Right renal pelvis (tissue), 4 donors: ENCODE measurements at regions not wholly inside any gene's neighbourhood (a gene's known extent, or its start where the extent isn't known, plus 50 kb on each side); places are given as distances from the start of the nearest gene placed in this dataset.
"Not testable (repeated sequence)": the region's sequence is repeated elsewhere in the genome, so short reads cannot be mapped to it uniquely, and the experiment has no call there.

ENCODE experiments used
- DNase-seq, 4 donors: peaks; one replicate each; pipeline ENCODE4 v3.0.0-alpha.2; 2013; ENCODE audit warnings: low read depth in 4 of 4, low spot score in 3 of 4, missing footprints in 1 of 4

- no peak for DNase-seq
Measured at GRCh38 chr1:4452701-4453100, 201.7 kb upstream of the AJAP1 start.

DNA sequence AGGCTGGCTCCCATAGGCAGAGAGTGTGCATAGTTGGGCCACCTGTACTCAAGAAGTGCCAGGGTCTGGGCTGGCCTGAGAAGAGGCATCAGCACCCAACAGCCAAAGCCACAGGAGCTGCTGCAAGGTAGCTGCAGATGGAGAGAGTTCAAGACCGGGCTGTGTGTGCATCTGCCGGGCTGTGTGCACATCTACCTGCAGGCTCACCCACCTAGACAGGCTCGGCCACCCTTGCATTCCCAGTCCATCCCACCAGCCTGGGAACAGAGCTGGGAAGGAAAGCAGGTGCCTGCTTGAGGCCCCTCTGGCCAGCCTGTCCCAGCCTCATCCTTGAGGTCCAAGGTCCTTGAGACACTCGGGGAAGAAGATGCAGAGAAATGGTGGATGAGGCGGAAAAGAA lies 194.4 kb upstream of the AJAP1 start:
- DNase-seq, result no peak

- no peak for DNase-seq
Measured at GRCh38 chr1:4460651-4461050, 193.8 kb upstream of the AJAP1 start.

DNA sequence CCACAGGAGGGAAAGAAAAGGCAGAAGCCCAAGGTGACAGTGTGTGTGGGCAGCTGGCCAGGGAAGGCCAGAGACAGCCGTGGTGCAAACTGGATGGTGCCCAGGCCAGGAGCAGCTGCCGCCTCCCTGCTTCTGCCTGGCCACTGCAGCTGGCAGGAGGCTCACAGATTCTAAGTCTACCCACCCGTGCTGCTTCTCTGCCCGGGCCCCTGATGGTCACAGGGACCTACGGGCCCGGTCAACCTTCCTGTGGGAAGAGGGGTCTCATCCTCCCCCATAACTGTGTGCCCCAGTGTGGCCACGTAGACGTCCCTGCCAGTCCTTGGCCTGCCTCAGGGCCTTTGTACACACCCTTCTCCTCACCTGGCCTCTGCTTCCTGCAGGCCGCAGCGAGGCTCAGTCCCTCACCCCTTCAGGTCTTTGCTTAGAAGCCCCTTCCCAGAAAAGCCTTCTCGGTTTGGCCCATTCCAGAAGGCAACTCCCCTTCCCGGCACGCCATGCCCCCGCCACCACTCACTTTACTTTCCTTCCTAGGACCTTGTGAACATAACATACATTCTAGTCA lies 192.6 kb upstream of the AJAP1 start:
- no peak for DNase-seq

GRCh38 chr1:4462831-4463484 lies 191.5 kb upstream of the AJAP1 start:
- DNase-seq, result no peak

GRCh38 chr1:4463631-4464030 lies 190.8 kb upstream of the AJAP1 start:
- no peak for DNase-seq

DNA sequence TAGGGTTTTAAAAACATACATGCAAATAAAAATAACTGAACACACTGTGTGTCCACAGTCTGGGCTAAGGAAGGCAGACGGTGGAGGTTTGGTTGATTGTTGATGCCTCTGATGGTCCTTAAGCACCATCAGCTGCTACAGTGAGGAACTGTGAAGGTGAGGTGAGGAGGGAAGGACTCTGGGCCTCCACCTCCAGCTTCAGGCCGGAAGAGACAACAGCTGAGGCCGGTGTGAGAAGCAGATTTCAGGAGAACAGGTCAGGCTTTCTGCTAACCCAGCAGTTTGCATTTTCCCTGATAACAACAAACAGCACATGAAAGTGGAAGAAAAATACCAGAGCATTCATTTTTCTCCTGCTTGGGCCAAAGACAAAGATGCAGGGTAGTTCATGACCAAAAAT lies 189.9 kb upstream of the AJAP1 start:
- DNase-seq, result no peak

DNA sequence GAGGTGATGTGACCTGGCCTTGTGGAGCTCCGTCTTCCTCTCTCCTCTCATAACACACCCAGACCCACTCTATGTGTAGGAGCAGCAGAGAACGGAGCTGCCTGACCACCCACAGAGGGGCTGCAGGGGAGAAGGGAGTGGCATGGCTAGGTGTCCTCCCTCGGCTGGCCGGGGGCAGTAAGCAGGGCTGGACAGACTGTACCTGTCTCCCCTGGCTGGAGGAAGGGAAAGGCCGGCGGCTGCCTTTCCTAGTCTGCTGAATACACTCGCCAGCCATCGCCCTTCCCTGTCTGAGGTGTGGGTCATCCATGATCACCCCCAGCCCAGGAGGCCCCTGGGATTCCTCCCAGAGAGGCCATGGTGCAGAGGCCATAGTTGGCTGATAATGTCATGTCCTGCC lies 187.2 kb upstream of the AJAP1 start:
- DNase-seq, result no peak

DNA sequence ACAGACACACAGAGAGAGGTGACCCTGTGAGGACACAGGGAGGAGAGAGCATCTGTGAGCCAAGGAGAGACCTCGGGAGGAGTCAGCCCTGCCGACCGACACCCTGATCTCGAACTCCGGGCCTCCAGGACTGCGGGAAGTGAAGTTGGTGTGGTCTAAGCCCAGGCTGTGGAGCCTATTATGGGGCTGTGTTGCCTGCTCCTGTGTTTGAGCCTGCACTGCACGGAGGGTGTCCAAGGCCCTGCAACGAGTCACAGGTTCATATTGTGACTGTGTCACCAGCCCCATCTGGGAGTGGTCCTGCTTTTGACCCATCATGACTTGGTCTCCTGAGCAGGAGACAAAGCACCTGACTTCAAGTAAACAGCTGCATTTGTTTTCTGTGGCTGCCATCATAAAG lies 186.0 kb upstream of the AJAP1 start:
- DNase-seq, result no peak

GRCh38 chr1:4468804-4469514 lies 185.4 kb upstream of the AJAP1 start:
- no peak for DNase-seq

GRCh38 chr1:4476394-4476793 lies 178.0 kb upstream of the AJAP1 start:
- no peak for DNase-seq

DNA sequence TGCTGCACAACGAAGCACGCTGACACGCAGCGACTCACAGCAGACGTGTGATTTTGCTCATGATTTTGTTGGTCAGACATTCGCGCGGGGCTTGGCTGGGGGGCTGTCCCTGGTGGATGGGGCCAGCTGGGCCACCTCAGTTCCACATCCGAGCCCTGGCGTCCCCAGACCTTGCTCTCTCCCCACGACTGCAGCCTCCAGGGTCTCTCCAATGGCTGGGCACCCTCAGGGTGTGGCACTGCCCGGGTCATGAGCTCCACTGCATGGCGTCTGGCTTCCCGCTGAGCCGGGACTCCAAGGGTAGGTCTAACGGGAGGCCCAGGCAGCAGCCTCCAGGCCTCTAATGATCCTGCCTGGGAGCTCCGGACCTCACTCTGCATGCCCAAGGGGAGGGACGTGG lies 173.0 kb upstream of the AJAP1 start:
- no peak for DNase-seq

DNA sequence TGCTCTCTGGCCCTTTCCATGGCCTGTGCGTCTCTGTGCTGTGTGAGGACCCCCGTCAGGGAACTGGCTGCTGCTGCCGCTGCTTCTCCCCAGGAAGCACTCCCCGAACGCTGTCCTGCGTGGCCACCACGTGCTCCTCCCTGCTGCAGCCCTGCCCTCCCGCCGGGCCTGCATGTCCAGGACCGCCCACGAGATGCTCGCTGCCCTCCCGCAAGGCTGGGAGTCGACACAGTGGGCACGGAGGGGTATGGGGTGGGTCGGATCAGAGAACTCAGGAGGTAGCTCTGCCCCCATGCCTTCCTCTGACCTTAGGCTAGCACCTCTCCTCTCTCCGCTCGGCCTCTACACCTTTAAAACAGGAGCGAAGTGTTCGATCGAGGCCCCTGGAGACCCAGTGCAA lies 171.9 kb upstream of the AJAP1 start:
- no peak for DNase-seq

DNA sequence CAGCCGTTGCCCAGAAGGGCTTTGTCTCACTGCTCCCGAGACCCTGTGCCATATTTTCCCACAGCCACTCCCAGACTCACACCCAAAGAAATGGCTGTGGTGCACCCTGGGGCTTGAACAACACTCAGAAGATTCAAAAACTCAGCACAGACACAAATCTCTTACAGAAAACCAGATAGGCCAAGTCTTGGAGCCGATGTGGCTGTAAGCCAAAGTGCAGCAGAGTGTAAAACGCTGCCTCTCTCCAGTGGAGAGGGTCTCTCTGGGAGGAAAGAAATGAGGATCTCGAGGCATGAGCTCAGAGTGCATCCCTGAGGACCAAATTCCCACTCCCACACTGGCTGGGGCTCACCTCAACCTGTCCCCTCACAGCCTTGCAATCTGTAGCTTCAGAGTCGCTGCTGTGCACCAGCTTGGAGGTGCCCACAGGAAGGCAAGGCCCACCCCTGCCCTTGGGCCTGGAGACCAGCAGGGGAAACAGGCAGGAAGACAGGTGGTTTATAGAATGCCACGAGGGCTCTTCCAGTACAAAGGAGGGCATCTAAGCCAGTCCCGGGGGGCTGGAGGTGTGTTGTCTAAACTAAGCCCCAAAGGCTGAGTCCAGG lies 171.3 kb upstream of the AJAP1 start:
- no peak for DNase-seq

- peak in 2 of 4 donors; percentile 16 to 37 for DNase-seq
Measured at GRCh38 chr1:4485398-4485797, 169.0 kb upstream of the AJAP1 start.

DNA sequence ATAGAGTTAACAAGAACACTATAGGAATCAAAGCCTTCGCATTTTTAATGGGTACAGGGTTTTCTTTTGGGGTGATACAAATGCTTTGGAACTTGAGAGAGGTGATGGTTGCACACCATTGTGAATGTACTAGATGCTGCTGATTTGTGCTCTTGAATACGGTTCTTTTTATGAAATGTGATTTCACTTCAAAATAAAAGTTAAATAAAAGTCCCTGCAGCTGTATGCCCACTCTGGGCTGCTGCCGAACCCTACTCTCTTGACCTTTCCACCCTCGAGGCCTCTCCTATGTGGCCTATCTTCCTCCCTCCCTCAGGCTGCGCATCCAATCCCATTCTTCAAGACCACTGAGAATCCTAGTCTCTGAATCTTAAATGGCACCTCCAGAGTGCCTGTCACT lies 168.5 kb upstream of the AJAP1 start:
- DNase-seq, result no peak

GRCh38 chr1:4486408-4487120 lies 167.8 kb upstream of the AJAP1 start:
- no peak for DNase-seq

DNA sequence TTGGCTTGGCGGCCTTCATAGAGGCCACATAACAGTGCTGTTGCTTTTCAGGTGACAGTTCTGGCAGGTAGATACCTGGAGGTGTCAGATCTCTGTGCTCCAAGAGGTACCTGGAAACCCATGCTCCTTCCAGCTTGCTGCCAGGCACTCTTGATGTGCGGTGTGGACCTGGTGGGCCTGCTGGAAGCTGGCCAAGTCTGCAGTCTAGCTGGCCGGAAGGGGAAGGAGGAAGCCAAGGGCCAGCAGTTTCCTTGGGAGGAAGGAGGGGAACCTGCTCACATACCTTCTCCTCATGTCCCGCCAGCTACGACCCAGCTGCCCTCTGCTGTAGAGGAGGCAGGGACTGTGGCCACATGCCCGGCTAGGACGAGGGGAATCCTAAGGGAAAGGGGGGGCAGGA lies 166.4 kb upstream of the AJAP1 start:
- DNase-seq, result no peak

DNA sequence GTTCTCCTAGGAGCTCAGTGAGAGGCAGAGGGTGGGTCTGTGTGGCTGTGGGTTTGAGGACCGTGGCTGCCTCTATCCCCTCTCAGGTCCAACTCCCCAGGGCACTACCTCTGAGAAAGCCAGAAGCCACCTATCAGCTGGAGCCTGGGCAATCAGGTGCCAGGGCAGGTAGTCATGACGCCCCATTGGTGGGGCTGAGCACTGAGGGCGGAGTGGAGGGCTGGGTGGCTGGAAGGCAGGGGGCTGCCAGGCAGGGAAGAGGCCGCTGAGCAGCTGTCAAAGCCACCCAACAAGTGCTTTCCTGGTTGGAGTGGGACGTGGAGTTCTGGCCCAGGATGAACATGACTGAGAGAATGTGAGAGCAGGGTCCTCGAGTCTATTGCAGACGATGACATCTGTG lies 164.9 kb upstream of the AJAP1 start:
- no peak for DNase-seq

DNA sequence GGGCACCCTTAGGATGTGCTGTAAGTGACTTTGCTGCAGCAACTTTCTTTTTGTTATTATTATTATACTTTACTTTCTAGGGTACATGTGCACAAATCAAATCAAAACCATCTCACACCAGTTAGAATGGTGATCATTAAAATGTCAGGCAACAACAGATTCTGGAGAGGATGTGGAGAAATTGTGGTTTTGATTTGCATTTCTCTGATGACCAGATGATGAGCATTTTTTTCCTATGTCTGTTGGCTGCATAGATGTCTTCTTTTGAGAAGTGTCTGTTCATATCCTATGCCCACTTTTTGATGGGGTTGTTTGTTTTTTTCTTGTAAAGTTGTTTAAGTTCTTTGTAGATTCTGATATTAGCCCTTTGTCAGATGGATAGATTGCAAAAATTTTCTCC lies 164.4 kb upstream of the AJAP1 start:
- DNase-seq, result not testable (repeated sequence)

DNA sequence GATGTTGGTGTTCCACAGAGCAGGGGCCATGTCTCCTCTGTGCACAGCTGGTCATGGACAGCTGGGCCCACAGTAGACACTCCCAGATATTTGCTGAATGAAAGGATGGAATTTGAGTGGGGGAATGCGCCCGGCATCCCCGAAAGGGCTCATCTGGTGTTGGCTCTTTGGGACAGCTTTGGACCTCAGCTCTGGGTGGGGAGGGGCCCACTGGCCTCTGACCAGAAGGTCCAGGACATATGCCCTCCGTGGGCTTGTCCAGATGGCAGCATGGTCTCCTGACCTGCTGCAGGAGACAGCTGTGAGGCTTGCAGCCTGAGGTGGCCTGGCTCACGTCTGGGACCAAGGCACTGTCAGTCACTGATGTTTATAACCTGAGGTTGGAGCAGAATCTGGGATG lies 160.4 kb upstream of the AJAP1 start:
- DNase-seq, result no peak
